Trophoblast cell (in vitro differentiated cells and primary cell): ENCODE measurements at regions not wholly inside any gene's neighbourhood (a gene's known extent, or its start where the extent isn't known, plus 50 kb on each side); places are given as distances from the start of the nearest gene placed in this dataset.

Experiments used
- DNase-seq, 2 donors: peaks; one replicate each; pipeline ENCODE4 v3.0.0-alpha.2; 2016
- H2AFZ ChIP-seq: 2 replicates; pipeline ENCODE4 v1.6.1; 2013; ENCODE audit warnings: low read length, moderate library complexity, mild to moderate bottlenecking; ENCODE audit not compliant: insufficient read depth, poor library complexity
- H2AK5ac ChIP-seq: 2 replicates; pipeline ENCODE4 v1.6.1; 2013; ENCODE audit warnings: mild to moderate bottlenecking, low read length
- H2BK120ac ChIP-seq: 2 replicates; pipeline ENCODE4 v1.6.1; 2013; ENCODE audit warnings: low read length, mild to moderate bottlenecking, moderate library complexity; ENCODE audit not compliant: insufficient read depth, poor library complexity
- H2BK12ac ChIP-seq: 2 replicates; pipeline ENCODE4 v1.6.1; 2013; ENCODE audit warnings: mild to moderate bottlenecking, low read length, moderate library complexity
- H2BK5ac ChIP-seq: 2 replicates; pipeline ENCODE4 v1.6.1; 2013; ENCODE audit warnings: low read length, low read depth, moderate library complexity, mild to moderate bottlenecking; ENCODE audit not compliant: poor library complexity
- H3K14ac ChIP-seq: 2 replicates; pipeline ENCODE4 v1.6.1; 2013; ENCODE audit warnings: mild to moderate bottlenecking, low read length
- H3K18ac ChIP-seq: 2 replicates; pipeline ENCODE4 v1.6.1; 2013; ENCODE audit warnings: mild to moderate bottlenecking, low read length
- H3K23ac ChIP-seq: 2 replicates; pipeline ENCODE4 v1.6.1; 2013; ENCODE audit warnings: low read length
- H3K27ac ChIP-seq: 2 replicates; pipeline ENCODE4 v1.5.1; 2013; ENCODE audit warnings: low read depth, mild to moderate bottlenecking, inconsistent platforms, low read length, moderate library complexity
- H3K27me3 ChIP-seq: 2 replicates; pipeline ENCODE4 v1.6.1; 2013; ENCODE audit warnings: inconsistent platforms, mild to moderate bottlenecking, low read length, moderate library complexity; ENCODE audit not compliant: insufficient read depth
- H3K36me3 ChIP-seq, 2 experiments: 1 replicate in 1 of 2; 2 replicates in 1 of 2; pipeline ENCODE4 v1.6.1; 2013; ENCODE audit warnings: low read length in 2 of 2, mild to moderate bottlenecking in 2 of 2, moderate library complexity in 1 of 2; ENCODE audit not compliant: insufficient read depth in 2 of 2, control insufficient read depth in 1 of 2
- H3K4ac ChIP-seq: 2 replicates; pipeline ENCODE4 v1.6.1; 2013; ENCODE audit warnings: low read depth, mild to moderate bottlenecking, low read length, moderate library complexity
- H3K4me1 ChIP-seq, 2 experiments: 1 replicate in 1 of 2; 2 replicates in 1 of 2; pipeline ENCODE4 v1.6.1; 2013; ENCODE audit warnings: low read length in 2 of 2, mild to moderate bottlenecking in 2 of 2, moderate library complexity in 1 of 2; ENCODE audit not compliant: insufficient read depth in 2 of 2, control insufficient read depth in 1 of 2
- H3K4me2 ChIP-seq: 2 replicates; pipeline ENCODE4 v1.6.1; 2013; ENCODE audit warnings: inconsistent platforms, mild to moderate bottlenecking, low read length, moderate library complexity
- H3K4me3 ChIP-seq: 2 replicates; pipeline ENCODE4 v1.5.1; 2013; ENCODE audit warnings: mild to moderate bottlenecking, low read depth, low read length, inconsistent platforms
- H3K79me1 ChIP-seq: one replicate; pipeline ENCODE4 v1.6.1; 2013; ENCODE audit warnings: low read length
- H3K79me2 ChIP-seq: 2 replicates; pipeline ENCODE4 v1.6.1; 2013; ENCODE audit warnings: low read length, mild to moderate bottlenecking; ENCODE audit not compliant: control insufficient read depth, insufficient read depth, poor library complexity
- H3K9ac ChIP-seq: 2 replicates; pipeline ENCODE4 v1.6.1; 2013; ENCODE audit warnings: mild to moderate bottlenecking, low read length
- H3K9me3 ChIP-seq: 2 replicates; pipeline ENCODE4 v1.6.1; 2013; ENCODE audit warnings: low read depth, mild to moderate bottlenecking, control low read depth, inconsistent platforms, low read length; ENCODE audit not compliant: insufficient read depth
- H4K12ac ChIP-seq: 2 replicates; pipeline ENCODE4 v1.6.1; 2013; ENCODE audit warnings: low read depth, mild to moderate bottlenecking, low read length, moderate library complexity
- H4K8ac ChIP-seq: 2 replicates; pipeline ENCODE4 v1.6.1; 2013; ENCODE audit warnings: low read depth, mild to moderate bottlenecking, low read length, moderate library complexity
- H4K91ac ChIP-seq: one replicate; pipeline ENCODE4 v1.6.1; 2013; ENCODE audit warnings: low read depth, mild to moderate bottlenecking, low read length, moderate library complexity
- WGBS: extraction: QIAGEN DNeasy Blood & Tissue Kit; methylation state at CpG from one replicate; pipeline ENCODE4 v1.1.7; 2013; ENCODE audit warnings: missing lambda C conversion rate; ENCODE audit not compliant: insufficient read length, insufficient coverage; ENCODE audit errors: extremely low coverage; 5-methylcytosine and 5-hydroxymethylcytosine counted together

DNA sequence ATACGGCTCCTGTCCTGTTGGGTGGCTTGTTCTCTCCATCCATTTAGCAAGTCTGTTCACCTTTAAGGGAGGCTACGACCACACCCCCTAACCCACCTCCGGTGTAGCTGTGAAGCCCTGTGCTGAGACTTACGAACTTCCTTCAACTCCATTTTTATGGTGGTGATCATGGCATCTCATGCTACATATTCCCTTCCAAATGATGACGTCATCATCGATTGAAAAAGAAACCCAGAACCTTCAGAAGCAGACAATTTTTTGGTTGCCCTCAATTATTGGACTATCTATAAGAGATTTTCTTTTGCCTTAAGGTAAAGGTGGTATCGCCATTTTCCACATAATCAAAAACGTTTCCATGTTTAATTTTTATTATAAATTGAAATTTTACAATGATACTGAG lies 389.0 kb downstream of the CBLN4 start:
- Histone ChIP-seq H3K4me1 (no peaks in the 10 kb centered on the region), H3K4ac (no peak overlapping the region), H2AK5ac (no peak overlapping the region), H4K12ac (no peak overlapping the region), H3K79me1 (no peaks in the 10 kb centered on the region), H2BK120ac (no peak overlapping the region), H3K4me3 (no peak overlapping the region), H4K8ac (no peak overlapping the region), H3K18ac (no peak overlapping the region), H2BK5ac (no peak overlapping the region), H3K23ac (no peak overlapping the region), H2BK12ac (no peak overlapping the region), H3K79me2 (no peaks in the 10 kb centered on the region), H2AFZ (no peak overlapping the region), H4K91ac (no peak overlapping the region), H3K36me3 (no peaks in the 10 kb centered on the region), H3K9ac (no peak overlapping the region), H3K27ac (no peak overlapping the region), H3K27me3 (no peaks in the 10 kb centered on the region), H3K9me3 (no peaks in the 10 kb centered on the region), H3K14ac (no peak overlapping the region), H3K4me2 (no peak overlapping the region)
- DNase-seq: no peak
- no CpG with 5 or more reads among the region's 8 CpGs for WGBS

DNA sequence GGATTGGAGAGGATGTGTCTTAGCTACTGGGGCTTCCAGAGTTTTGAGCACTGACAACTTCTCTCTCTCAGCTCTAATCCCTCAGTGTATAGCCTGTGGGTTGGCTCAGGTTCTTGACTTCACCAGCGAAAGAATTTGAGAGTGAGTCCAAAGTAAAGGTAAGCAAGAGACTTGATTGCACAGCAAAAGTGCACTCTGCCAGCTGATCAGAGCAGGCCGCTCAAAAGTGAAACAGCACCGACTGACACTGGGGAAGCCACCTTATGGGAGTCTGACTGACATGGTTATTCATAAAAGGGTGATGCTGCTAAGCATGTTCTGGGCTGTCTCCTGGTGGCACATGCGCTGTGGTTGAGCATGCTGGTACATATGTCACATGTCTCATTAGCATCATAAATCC lies 389.5 kb downstream of the CBLN4 start:
- Histone ChIP-seq H3K27me3 (no peaks in the 10 kb centered on the region), H4K8ac (no peak overlapping the region), H3K4me3 (no peak overlapping the region), H3K4me1 (no peaks in the 10 kb centered on the region), H3K4me2 (no peak overlapping the region), H3K9me3 (no peaks in the 10 kb centered on the region), H4K91ac (no peak overlapping the region), H2BK12ac (no peak overlapping the region), H2BK120ac (no peak overlapping the region), H3K79me1 (no peaks in the 10 kb centered on the region), H3K79me2 (no peaks in the 10 kb centered on the region), H3K9ac (no peak overlapping the region), H2AFZ (no peak overlapping the region), H3K27ac (no peak overlapping the region), H3K23ac (no peak overlapping the region), H3K36me3 (no peaks in the 10 kb centered on the region), H3K4ac (no peak overlapping the region), H3K18ac (no peak overlapping the region), H2AK5ac (no peak overlapping the region), H4K12ac (no peak overlapping the region), H3K14ac (no peak overlapping the region), H2BK5ac (no peak overlapping the region)
- DNase-seq: no peak
- WGBS: no CpG with 5 or more reads among the region's 4 CpGs

DNA sequence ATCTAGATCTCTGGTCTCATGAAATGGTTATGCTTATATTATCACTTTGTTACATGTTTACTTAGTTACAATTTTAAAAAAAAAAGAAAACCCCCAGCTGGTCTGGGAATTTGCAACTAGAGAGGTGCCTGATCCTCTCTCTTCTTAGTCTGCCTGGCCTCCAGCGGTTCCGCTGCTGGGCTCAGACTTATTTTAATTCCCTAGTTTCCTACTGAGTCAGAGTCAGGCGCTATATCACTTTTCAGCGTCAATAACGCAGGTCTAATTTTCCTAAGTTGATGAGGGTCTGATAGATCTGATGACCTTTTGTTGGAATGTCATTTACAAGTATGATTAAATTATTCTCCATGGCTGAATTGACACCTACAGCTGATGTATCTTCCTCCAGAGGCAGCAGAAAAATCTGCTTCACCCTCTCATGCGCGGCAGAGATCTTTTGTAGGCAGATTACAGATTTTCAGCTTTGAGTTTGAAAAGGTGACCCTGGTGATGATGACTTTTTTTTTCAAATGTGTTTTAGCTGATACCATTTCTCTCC lies 391.0 kb downstream of the CBLN4 start:
- H3K23ac ChIP-seq: no peak overlapping the region
- no peaks in the 10 kb centered on the region for H3K79me1 ChIP-seq
- no peak overlapping the region for H3K9ac ChIP-seq
- no peaks in the 10 kb centered on the region for H3K27me3 ChIP-seq
- no peak overlapping the region for H2AK5ac ChIP-seq
- H4K12ac ChIP-seq: no peak overlapping the region
- H3K4me2 ChIP-seq: no peak overlapping the region
- no peak overlapping the region for H2AFZ ChIP-seq
- H4K8ac ChIP-seq: no peak overlapping the region
- no peak overlapping the region for H2BK5ac ChIP-seq
- H3K79me2 ChIP-seq: no peaks in the 10 kb centered on the region
- H3K4me3 ChIP-seq: no peak overlapping the region
- no CpG with 5 or more reads among the region's 7 CpGs for WGBS
- H3K4ac ChIP-seq: no peak overlapping the region
- H3K18ac ChIP-seq: no peak overlapping the region
- no peak overlapping the region for H3K27ac ChIP-seq
- no peak overlapping the region for H2BK12ac ChIP-seq
- no peaks in the 10 kb centered on the region for H3K4me1 ChIP-seq
- H3K9me3 ChIP-seq: no peaks in the 10 kb centered on the region
- H3K14ac ChIP-seq: no peak overlapping the region
- H3K36me3 ChIP-seq: no peaks in the 10 kb centered on the region
- no peak for DNase-seq
- H2BK120ac ChIP-seq: no peak overlapping the region
- H4K91ac ChIP-seq: no peak overlapping the region

DNA sequence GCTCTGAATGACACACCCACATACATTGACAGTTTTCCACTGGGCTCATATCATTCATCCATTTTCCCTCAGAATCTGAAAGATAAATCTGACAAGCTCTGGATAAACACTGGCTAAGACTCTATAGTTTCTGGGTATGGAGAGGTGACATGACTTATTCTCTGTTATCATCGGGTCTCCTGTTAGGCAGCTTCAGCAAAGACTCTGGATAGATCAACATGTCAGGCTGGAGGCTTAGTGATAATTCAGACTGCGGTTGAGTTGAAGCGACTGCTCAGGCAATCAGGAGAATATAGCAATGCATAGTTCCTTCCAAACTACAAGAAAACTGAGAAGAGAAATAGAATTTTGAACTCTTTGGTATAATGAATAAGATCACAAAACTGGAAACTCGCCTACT lies 394.6 kb downstream of the CBLN4 start:
- H3K79me1 ChIP-seq: no peaks in the 10 kb centered on the region

More for the DNA sequence above, 394.6 kb downstream of the CBLN4 start:
- Histone ChIP-seq H2BK12ac (no peak overlapping the region), H3K9me3 (no peaks in the 10 kb centered on the region), H3K36me3 (no peaks in the 10 kb centered on the region), H3K27ac (no peak overlapping the region), H3K4me3 (no peak overlapping the region), H3K23ac (no peak overlapping the region), H3K4ac (no peak overlapping the region), H3K4me1 (no peaks in the 10 kb centered on the region), H3K27me3 (no peaks in the 10 kb centered on the region), H3K18ac (no peak overlapping the region), H2AFZ (no peak overlapping the region), H3K4me2 (no peak overlapping the region), H4K8ac (no peak overlapping the region), H2AK5ac (no peak overlapping the region), H2BK5ac (no peak overlapping the region), H4K12ac (no peak overlapping the region), H3K9ac (no peak overlapping the region), H3K14ac (no peak overlapping the region), H4K91ac (no peak overlapping the region), H3K79me2 (no peaks in the 10 kb centered on the region), H2BK120ac (no peak overlapping the region)
- DNase-seq: no peak
- WGBS: no CpG with 5 or more reads among the region's 4 CpGs
